GM12891 (cell line): ENCODE measurements at regions not wholly inside any gene's neighbourhood (a gene's known extent, or its start where the extent isn't known, plus 50 kb on each side); places are given as distances from the start of the nearest gene placed in this dataset.
"Not testable (repeated sequence)": the region's sequence is repeated elsewhere in the genome, so short reads cannot be mapped to it uniquely, and the experiment has no call there.

Source experiments
- DNase-seq: peaks from one replicate; pipeline ENCODE4 v3.0.0; 2011; ENCODE audit warnings: low spot score; ENCODE audit not compliant: insufficient read length
- FAIRE-seq: peaks from 2 replicates; lab custom pipeline; 2011; peaks lifted over from hg19 to GRCh38; lab: Jason Lieb, UNC
- PAX5 ChIP-seq: IDR thresholded peaks from 2 replicates; pipeline ENCODE4 v1.6.1; 2011; ENCODE audit warnings: low read length, moderate library complexity, mild to moderate bottlenecking; ENCODE audit not compliant: insufficient read depth, severe bottlenecking
- POLR2A ChIP-seq: IDR thresholded peaks from 2 replicates; pipeline ENCODE4 v1.6.1; 2011; ENCODE audit warnings: low read depth, low read length, control low read depth
- POLR2AphosphoS5 ChIP-seq: IDR thresholded peaks from 2 replicates; pipeline ENCODE4 v1.6.1; 2011; ENCODE audit warnings: low read depth, low read length, control low read depth
- POU2F2 ChIP-seq: IDR thresholded peaks from 2 replicates; pipeline ENCODE4 v1.6.1; 2011; ENCODE audit warnings: low read depth, mild to moderate bottlenecking, control low read depth, low read length, moderate library complexity
- SPI1 ChIP-seq: IDR thresholded peaks from 2 replicates; pipeline ENCODE4 v1.6.1; 2011; ENCODE audit warnings: low read depth, low read length, control low read depth
- TAF1 ChIP-seq: IDR thresholded peaks from 2 replicates; pipeline ENCODE4 v1.6.1; 2011; ENCODE audit warnings: low read depth, low read length, control low read depth

DNA sequence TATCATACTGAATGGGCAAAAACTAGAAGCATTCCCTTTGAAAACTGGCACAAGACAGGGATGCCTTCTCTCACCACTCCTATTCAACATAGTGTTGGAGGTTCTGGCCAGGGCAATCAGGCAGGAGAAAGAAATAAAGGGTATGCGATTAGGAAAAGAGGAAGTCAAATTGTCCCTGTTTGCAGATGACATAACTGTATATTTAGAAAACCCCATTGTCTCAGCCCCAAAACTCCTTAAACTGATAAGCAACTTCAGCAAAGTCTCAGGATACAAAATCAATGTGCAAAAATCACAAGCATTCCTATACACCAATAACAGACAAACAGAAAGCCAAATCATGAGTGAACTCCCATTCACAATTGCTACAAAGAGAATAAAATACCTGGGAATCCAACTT is 52.5 kb upstream of the CCDC71L start:
- TF ChIP-seq SPI1 = 0 out of 2 replicates have a peak, but pooled peaks have one; percentile 8
- DNase-seq, FAIRE-seq: not testable (repeated sequence)

DNA sequence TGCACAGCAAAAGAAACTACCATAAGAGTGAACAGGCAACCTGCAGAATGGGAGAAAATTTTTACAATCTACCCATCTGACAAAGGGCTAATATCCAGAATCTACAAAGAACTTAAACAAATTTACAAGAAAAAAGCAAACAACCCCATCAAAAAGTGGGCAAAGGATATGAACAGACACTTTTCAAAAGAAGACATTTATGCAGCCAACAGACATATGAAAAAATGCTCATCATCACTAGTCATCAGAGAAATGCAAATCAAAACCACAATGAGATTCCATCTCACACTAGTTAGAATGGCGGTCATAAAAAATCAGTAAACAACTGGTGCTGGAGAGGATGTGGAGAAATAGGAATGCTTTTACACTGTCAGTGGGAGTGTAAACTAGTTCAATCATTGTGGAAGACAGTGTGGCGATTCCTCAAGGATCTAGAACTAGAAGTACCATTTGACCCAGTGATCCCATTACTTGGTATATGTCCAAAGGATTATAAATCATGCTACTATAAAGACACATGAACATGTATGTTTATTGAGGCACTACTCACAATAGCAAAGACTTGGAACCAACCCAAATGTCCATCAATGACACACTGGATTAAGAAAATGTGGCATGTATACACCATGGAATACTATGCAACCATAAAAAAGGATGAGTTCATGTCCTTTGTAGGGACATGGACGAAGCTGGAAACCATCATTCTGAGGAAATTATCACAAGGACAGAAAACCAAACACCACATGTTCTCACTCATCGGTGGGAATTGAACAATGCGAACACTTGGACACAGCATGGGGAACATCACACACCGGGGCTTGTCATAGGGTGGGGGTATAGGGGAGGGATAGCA is 53.9 kb upstream of the CCDC71L start:
- DNase-seq, FAIRE-seq: not testable (repeated sequence)

DNA sequence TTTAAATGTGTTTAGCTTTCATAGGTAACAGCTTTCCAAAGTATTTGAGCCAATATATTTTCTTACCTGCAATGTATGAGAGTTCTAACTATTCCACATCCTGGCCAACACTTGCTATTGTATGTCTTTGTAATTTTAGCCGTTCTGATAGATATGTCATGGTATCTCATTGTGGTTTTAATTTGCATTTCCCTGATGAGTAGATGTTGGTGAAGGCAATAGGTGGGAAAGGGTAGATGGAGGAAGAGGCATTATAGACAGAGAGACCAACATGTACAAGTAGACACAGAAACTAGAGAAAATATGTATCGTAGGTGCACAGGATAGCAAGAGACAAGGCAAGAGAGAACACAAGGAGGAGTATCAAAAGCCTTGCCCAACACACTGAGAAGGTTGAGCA is 54.8 kb upstream of the CCDC71L start:
- FAIRE-seq = no peak

DNA sequence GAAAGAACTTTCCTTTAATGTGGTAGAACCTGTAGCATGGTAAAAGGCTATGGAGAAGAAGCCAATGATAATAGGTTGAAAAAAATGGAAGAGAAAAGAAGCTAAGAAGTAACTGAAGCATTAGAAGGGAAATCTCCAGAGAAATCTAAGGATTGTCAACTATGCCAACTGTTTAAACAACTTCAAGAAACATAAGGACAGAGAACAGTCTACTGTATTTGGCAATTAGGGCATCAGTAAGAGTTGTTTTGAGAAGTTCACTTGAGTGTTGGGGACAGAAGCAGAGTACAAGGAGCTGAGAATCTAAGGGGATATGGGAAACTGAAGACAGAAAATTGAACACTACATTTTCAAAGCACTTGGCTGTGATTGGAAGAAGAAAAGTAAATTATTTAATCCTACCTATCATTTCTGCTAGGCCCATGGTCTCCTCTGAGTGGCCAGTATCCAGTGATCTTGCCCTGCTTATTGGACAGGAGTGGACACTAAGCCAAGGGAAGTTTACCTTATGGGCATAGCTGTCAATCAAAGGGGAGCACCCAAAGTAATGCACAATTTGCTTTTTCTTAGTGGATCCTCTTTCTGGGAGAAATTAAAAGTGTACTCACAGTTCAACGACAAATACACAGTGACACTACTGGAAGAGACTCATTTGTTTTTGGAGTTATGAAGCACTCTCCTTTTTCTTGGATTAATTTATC is 56.4 kb upstream of the CCDC71L start:
- no peak for DNase-seq
- no peak for FAIRE-seq
- TF ChIP-seq POLR2A (no peak), PAX5 (no peak), SPI1 (no peak), TAF1 (no peak), POU2F2 (no peak), POLR2AphosphoS5 (no peak)

More for the DNA sequence above, 54.8 kb upstream of the CCDC71L start:
- no peak for DNase-seq
- TF ChIP-seq POU2F2 (no peak), SPI1 (no peak), PAX5 (no peak), POLR2A (no peak), TAF1 (no peak), POLR2AphosphoS5 (no peak)

DNA sequence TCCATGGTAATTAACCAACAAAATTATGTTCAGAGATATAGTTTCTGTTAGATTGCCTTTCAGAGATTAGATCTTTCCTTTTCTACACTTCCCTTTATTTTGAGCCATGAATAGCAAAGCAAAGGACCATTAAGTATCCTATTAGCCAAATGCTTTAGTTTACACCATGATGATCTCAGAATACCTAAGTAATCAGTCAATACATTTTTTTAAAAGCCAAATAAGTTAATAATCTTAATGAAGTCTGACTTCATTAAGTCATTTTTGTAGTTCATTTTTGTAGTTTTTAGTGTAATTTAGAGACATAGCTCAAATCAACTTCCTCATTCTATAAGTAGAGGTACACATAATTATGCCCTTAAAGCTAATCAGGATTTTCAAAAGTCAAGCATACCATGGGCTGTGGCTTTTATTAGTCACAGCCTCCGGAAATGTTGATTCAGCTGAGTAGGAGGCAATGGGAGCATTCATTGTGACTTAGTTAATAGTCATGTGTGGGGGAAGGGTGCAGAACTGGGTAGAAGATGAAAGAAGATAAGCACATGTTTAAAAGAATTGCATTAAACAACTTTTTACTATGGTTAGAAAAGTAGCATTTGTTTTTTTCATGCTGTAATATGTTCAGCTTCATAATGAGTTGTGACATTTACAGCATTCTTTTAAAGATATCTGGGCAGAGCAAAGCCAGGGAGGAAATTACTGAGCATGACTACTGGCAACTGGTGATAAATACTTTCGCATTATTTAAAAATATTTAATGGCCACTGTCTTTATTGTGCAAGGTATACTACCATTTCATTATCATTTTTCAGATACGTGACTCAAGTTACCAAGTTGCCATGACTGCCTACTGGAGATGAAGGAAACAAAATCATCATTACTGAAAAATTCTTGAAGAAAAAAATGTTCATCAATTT is 57.3 kb upstream of the CCDC71L start:
- TF ChIP-seq POLR2A (no peak), POU2F2 (0 out of 2 replicates have a peak, but pooled peaks have one; percentile 43), PAX5 (no peak), SPI1 (peak; percentile 23)
- DNase-seq (no peak), FAIRE-seq (peak; percentile 56)

DNA sequence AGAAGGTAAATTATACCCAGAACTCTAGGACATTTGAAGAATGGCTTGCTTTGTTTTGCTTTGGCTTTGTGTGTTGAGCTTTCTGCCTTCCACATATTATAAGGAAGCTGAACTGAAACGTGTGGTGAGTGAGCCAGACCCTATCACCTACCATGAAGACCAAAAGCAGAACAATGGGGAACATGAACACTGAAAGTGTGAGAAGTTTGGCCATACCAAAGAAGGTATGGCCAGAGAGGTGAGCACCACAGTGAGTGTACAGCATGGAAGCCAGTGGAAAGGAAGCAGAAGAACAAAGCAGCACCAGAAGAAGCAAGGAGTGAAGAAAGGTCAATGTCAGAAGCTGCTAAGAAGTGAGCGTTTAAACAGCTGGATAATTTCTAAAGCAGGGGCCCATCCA is 59.7 kb upstream of the CCDC71L start:
- peak; percentile 84 for FAIRE-seq
- TF ChIP-seq PAX5 (no peak), SPI1 (peak; percentile 50; the same call in 1 of the 2 replicates)
- DNase-seq = no peak

DNA sequence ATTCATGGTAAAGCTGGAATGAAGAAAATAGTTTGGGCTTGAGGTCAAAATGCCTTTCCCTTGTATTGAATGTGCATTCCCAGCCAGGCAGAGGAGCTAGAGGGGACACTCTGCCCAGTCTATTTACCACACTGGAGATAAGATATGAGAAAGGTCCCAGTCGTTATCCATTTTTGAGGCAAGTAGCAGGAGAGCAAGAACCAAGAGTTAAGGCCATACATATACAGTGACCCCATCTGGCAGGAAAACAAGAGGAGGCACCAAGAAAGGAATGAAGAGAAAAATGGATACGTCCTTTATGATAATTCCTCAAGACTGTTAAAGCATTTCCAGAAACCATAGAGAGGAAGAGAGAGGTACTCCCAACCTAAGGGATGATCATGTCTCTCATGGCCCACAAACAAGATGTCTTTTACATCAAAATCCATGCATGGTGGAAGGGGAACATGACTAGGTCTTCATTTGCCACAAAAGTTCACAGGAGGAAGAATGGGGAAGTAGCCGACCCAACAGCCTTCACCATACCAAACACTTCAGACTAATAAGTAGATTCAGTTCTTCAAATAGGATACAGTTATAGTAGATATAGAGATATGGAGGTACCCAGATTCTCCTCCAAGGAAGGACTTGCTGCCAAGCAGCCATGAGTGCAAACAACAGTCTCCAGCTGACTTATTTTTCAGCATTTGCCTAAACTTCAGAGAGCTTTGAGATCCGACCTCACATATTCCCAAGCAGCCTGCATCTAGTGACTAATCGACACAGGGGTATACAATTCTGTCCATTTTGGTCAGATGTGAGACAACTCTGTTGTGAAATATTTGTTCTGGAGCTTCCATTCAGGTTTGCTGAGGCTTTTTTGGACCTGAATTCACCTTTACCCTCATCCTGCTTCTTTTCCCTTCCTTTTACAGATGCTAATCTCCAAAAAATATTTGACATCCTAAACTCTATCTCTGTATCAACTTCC is 61.1 kb upstream of the CCDC71L start:
- no peak for TF ChIP-seq TAF1
- TF ChIP-seq SPI1 = peak; percentile 26; the same call in 1 of the 2 replicates
- no peak for FAIRE-seq
- no peak for DNase-seq

DNA sequence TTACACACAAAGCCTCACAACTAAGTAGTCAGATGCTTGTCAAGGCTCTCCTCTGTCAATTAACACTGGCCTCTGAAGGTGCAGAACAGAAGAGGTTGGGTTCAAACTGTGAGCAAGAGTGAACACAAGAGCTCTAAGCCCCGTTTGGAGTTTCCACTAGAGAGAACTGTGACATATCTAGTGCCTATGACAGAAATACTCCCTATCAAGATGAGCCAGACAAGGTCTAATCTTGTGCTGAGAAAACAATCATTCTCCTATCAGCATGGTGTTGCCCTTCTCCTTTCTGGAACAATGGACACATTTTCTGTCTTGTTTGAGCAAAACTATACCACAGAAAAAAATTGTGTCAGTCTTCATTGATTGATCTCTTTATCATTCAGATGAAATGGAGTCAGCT is 62.4 kb upstream of the CCDC71L start:
- no peak for TF ChIP-seq POLR2A
- no peak for TF ChIP-seq POLR2AphosphoS5
- no peak for TF ChIP-seq POU2F2
- no peak for TF ChIP-seq TAF1
- no peak for TF ChIP-seq SPI1
- no peak for TF ChIP-seq PAX5
- DNase-seq = no peak
- no peak for FAIRE-seq

DNA sequence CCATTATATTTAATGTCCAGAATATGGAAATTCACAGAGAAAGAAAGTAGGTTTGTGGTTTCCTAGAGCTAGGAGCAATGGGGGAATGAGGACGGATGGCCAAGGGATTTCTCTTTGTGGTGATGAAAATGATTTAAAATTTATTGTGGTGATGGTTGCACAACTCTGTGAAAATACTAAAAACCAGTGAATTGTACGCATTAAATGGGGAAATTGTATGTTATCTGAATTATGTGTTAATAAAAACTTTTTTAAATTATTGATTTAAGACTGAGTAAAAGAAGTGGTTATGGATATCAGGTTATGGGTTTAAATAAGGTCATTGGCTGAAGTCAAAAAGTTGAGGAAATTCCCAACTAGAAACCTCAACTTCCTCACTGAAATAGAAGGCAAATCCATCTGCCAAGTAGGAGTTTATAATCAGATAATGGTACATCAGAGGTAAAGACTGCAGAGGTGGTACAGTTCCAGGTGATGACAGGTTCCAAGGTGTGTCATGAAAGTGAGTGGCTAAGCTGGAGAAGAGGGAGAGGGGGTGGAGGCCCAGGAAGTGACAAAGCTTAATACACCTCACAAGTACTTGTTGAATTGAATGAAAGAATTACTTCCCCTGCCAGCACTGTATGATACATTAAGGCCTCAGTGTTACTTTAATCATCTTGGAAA is 68.9 kb upstream of the CCDC71L start:
- no peak for DNase-seq
- TF ChIP-seq POLR2A = no peak
- TF ChIP-seq POU2F2 = no peak
- TF ChIP-seq SPI1 = no peak
- no peak for TF ChIP-seq TAF1
- no peak for TF ChIP-seq PAX5
- no peak for TF ChIP-seq POLR2AphosphoS5
- peak; percentile 13 for FAIRE-seq
